Peyer's patch (tissue), 4 donors: ENCODE measurements at regions not wholly inside any gene's neighbourhood (a gene's known extent, or its start where the extent isn't known, plus 50 kb on each side); places are given as distances from the start of the nearest gene placed in this dataset.
"Not testable (repeated sequence)": the region's sequence is repeated elsewhere in the genome, so short reads cannot be mapped to it uniquely, and the experiment has no call there.

ENCODE experiments used
- DNase-seq, 3 donors: peaks; one replicate each; pipeline ENCODE4 v3.0.0-alpha.2; 2017 to 2019
- H3K27ac ChIP-seq, 4 donors: fragments of 200-600 bp; sonication (generic); one replicate each; pipeline ENCODE4 v1.5.1; 2016 to 2019
- H3K27me3 ChIP-seq, 2 donors: fragments of 200-600 bp; sonication (generic); one replicate each; pipeline ENCODE4 v1.5.1; 2019
- H3K36me3 ChIP-seq, 3 donors: fragments of 200-600 bp; sonication (generic); one replicate each; pipeline ENCODE4 v1.5.1; 2016 to 2019
- H3K4me1 ChIP-seq, 4 donors: fragments of 200-600 bp; sonication (generic); one replicate each; pipeline ENCODE4 v1.5.1; 2016 to 2019
- H3K4me3 ChIP-seq, 4 donors: fragments of 200-600 bp; sonication (generic); 1 replicate in 3 of 4; 2 replicates in 1 of 4; pipeline ENCODE4 v1.5.1; 2016 to 2019; ENCODE audit warnings: mild to moderate bottlenecking in 1 of 4
- H3K9me3 ChIP-seq, 4 donors: fragments of 200-600 bp; sonication (generic); one replicate each; pipeline ENCODE4 v1.5.1; 2016 to 2019; ENCODE audit warnings: mild to moderate bottlenecking in 1 of 4
- CTCF ChIP-seq, 6 experiments: fragments of 450-650 bp in 4 of 6; fragments of 200-600 bp in 2 of 6; sonication (generic) in 1 of 6; IDR thresholded peaks; one replicate each; pipeline ENCODE4 v1.5.1; 2017 to 2019; ENCODE audit warnings: antibody characterized with exemption in 6 of 6, mild to moderate bottlenecking in 3 of 6, moderate library complexity in 1 of 6
- POLR2A ChIP-seq, 2 donors: fragments of 450-650 bp; IDR thresholded peaks; one replicate each; pipeline ENCODE4 v1.5.1; 2017; ENCODE audit warnings: antibody characterized with exemption in 2 of 2, mild to moderate bottlenecking in 2 of 2, moderate library complexity in 2 of 2

DNA sequence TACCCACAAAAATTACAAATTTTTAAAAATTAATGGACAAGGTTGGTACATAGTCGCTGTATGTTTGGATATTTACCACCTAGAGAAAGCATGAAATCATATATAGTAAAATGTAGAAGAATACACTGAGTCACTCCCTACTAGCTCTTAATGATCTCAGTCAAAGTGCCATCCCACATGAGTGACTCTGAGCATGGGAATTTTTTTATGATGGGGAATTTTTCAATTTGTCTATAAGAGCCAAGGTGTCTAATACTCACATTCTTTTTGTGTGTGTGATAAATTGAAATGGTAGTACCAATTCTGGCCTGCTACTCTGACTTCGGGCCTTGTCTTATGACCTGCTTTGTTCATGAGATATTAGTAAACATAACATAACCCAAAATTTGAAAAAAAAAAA is 483.2 kb downstream of the CDH10 start:
- Histone ChIP-seq H3K27me3 (no peaks in the 10 kb centered on the region), H3K9me3 (no peaks in the 10 kb centered on the region), H3K27ac (no peak overlapping the region), H3K4me3 (no peak overlapping the region), H3K36me3 (no peaks in the 10 kb centered on the region), H3K4me1 (no peaks in the 10 kb centered on the region)
- DNase-seq: no peak
- TF ChIP-seq CTCF (IDR thresholded peaks at IDR 0.05) (no peak), POLR2A (IDR thresholded peaks at IDR 0.05) (no peak)

DNA sequence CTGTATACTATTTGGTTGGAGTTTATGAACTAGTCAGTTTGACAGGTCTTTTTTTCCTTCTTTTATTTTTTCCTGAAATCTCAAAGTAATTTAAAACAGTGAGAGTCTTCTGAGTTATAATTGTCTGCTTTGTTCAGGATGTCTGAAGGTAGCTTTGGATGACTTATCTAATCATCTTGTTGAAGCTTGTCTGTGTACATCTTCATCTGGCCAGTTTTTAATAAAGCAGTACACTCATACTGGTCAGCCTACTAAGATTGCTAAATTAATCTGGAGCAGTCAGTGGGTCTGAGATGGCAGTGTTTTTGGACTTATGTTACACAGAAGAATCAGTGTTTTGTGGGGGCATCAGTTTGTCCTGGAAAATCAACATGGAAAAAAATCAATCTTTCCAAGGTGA is 482.4 kb downstream of the CDH10 start:
- no peak for DNase-seq
- H3K36me3 ChIP-seq: no peaks in the 10 kb centered on the region
- no peaks in the 10 kb centered on the region for H3K27me3 ChIP-seq
- no peak overlapping the region for H3K4me3 ChIP-seq
- no peaks in the 10 kb centered on the region for H3K4me1 ChIP-seq
- TF ChIP-seq CTCF (IDR thresholded peaks at IDR 0.05) (no peak), POLR2A (IDR thresholded peaks at IDR 0.05) (no peak)
- no peaks in the 10 kb centered on the region for H3K9me3 ChIP-seq
- H3K27ac ChIP-seq: no peak overlapping the region

- no peak overlapping the region for H3K27ac ChIP-seq
- no peaks in the 10 kb centered on the region for H3K27me3 ChIP-seq
- no peak for TF ChIP-seq CTCF (IDR thresholded peaks at IDR 0.05)
- no peak for TF ChIP-seq POLR2A (IDR thresholded peaks at IDR 0.05)
- H3K4me1 ChIP-seq: no peaks in the 10 kb centered on the region
- DNase-seq: no peak
- no peak overlapping the region for H3K4me3 ChIP-seq
- H3K9me3 ChIP-seq: no peaks in the 10 kb centered on the region
- no peaks in the 10 kb centered on the region for H3K36me3 ChIP-seq
These were observed 481.7 kb downstream of the CDH10 start for GRCh38 chr5:24163091-24163490.

DNA sequence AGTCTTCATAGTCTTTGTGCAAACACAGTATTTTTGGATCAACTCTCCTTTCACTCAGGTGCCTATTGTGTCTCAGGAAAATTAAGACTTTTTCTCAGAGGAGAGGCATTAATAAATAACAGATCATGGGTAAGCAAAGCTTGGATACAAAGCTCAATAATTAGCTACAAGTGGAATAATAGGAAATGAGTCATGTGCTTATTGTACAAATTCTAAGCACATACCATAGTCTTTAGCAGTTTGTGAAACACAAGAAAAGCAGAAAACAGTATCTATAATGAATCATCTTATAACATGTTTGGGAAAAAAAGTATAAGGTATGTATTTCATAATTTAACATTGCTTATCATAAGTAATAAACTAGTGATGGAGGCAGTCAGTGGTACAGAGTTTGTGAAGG is 477.0 kb downstream of the CDH10 start:
- Histone ChIP-seq H3K27me3 (no peaks in the 10 kb centered on the region), H3K27ac (no peak overlapping the region), H3K9me3 (no peaks in the 10 kb centered on the region), H3K36me3 (no peaks in the 10 kb centered on the region), H3K4me1 (no peaks in the 10 kb centered on the region), H3K4me3 (no peak overlapping the region)
- no peak for TF ChIP-seq POLR2A (IDR thresholded peaks at IDR 0.05)
- TF ChIP-seq CTCF (IDR thresholded peaks at IDR 0.05): no peak
- DNase-seq: no peak

GRCh38 chr5:24170026-24170425 is 474.8 kb downstream of the CDH10 start:
- TF ChIP-seq POLR2A (IDR thresholded peaks at IDR 0.05) (no peak), CTCF (IDR thresholded peaks at IDR 0.05) (no peak)
- Histone ChIP-seq H3K27ac (no peak overlapping the region), H3K4me3 (no peak overlapping the region), H3K27me3 (no peaks in the 10 kb centered on the region), H3K36me3 (no peaks in the 10 kb centered on the region), H3K9me3 (no peaks in the 10 kb centered on the region), H3K4me1 (no peaks in the 10 kb centered on the region)
- no peak for DNase-seq

GRCh38 chr5:24170930-24171329 is 473.8 kb downstream of the CDH10 start:
- not testable (repeated sequence) for DNase-seq, H3K9me3 ChIP-seq, H3K4me1 ChIP-seq, H3K27ac ChIP-seq, H3K4me3 ChIP-seq, H3K27me3 ChIP-seq, H3K36me3 ChIP-seq
